Type B pancreatic cell (in vitro differentiated cells): ENCODE measurements at regions not wholly inside any gene's neighbourhood (a gene's known extent, or its start where the extent isn't known, plus 50 kb on each side); places are given as distances from the start of the nearest gene placed in this dataset.

Source experiments
- DNase-seq: peaks from one replicate; pipeline ENCODE4 v3.0.0; 2021; ENCODE audit warnings: mixed read lengths; ENCODE audit not compliant: unreplicated experiment; ENCODE audit errors: extremely low spot score
- H3K27ac Mint-ChIP-seq: 2 replicates; pipeline ENCODE4 v1.8.0; 2021; ENCODE audit warnings: mild to moderate bottlenecking, mixed read lengths
- H3K27me3 Mint-ChIP-seq: 2 replicates; pipeline ENCODE4 v1.8.0; 2021; ENCODE audit warnings: mixed read lengths
- H3K36me3 Mint-ChIP-seq: 2 replicates; pipeline ENCODE4 v1.8.0; 2021; ENCODE audit warnings: mixed read lengths
- H3K4me1 Mint-ChIP-seq: one replicate; pipeline ENCODE4 v1.8.0; 2021; ENCODE audit warnings: mixed read lengths; ENCODE audit not compliant: unreplicated experiment
- H3K4me3 Mint-ChIP-seq: 2 replicates; pipeline ENCODE4 v1.8.0; 2021; ENCODE audit warnings: mild to moderate bottlenecking, mixed read lengths
- H3K9me3 Mint-ChIP-seq: 2 replicates; pipeline ENCODE4 v1.8.0; 2021; ENCODE audit warnings: mixed read lengths
- CTCF ChIP-seq: fragments of 200-600 bp; sonication (generic); conservative IDR thresholded peaks from 2 replicates; pipeline ENCODE4 v1.5.0; 2021; ENCODE audit warnings: antibody characterized with exemption, mild to moderate bottlenecking

GRCh38 chr18:78128004-78128403 is 851.6 kb upstream of the SALL3 start:
- no peak for DNase-seq
- peaks cover 5% of the 10 kb centered on the region for H3K9me3 Mint-ChIP-seq
- peaks cover 17% of the 10 kb centered on the region for H3K27me3 Mint-ChIP-seq
- H3K27ac Mint-ChIP-seq, result no peak overlapping the region
- TF ChIP-seq CTCF, result no peak
- no peaks in the 10 kb centered on the region for H3K36me3 Mint-ChIP-seq
- H3K4me3 Mint-ChIP-seq, result no peak overlapping the region
- H3K4me1 Mint-ChIP-seq, result peaks cover 24% of the 10 kb centered on the region

- Mint-ChIP-seq H3K36me3 (no peaks in the 10 kb centered on the region), H3K4me1 (peaks cover 24% of the 10 kb centered on the region), H3K9me3 (peaks cover 5% of the 10 kb centered on the region), H3K4me3 (no peak overlapping the region), H3K27ac (no peak overlapping the region), H3K27me3 (peaks cover 17% of the 10 kb centered on the region)
- no peak for TF ChIP-seq CTCF
- DNase-seq, result no peak
These were observed 850.4 kb upstream of the SALL3 start for GRCh38 chr18:78129260-78129659.

GRCh38 chr18:78130232-78131195 is 849.1 kb upstream of the SALL3 start:
- no peak for DNase-seq
- H3K36me3 Mint-ChIP-seq, result no peaks in the 10 kb centered on the region
- no peak overlapping the region for H3K4me3 Mint-ChIP-seq
- no peak for TF ChIP-seq CTCF
- H3K27me3 Mint-ChIP-seq, result peaks cover 17% of the 10 kb centered on the region
- H3K9me3 Mint-ChIP-seq, result peaks cover 2% of the 10 kb centered on the region
- H3K4me1 Mint-ChIP-seq, result peaks cover 14% of the 10 kb centered on the region
- no peak overlapping the region for H3K27ac Mint-ChIP-seq

- no peak for DNase-seq
- Mint-ChIP-seq H3K9me3 (no peaks in the 10 kb centered on the region), H3K36me3 (no peaks in the 10 kb centered on the region), H3K4me1 (peaks cover 7% of the 10 kb centered on the region), H3K4me3 (no peak overlapping the region), H3K27me3 (peaks cover 30% of the 10 kb centered on the region), H3K27ac (no peak overlapping the region)
- TF ChIP-seq CTCF, result no peak
These were observed 845.9 kb upstream of the SALL3 start for GRCh38 chr18:78133729-78134128.

GRCh38 chr18:78136986-78137385 is 842.6 kb upstream of the SALL3 start:
- Mint-ChIP-seq H3K9me3 (no peaks in the 10 kb centered on the region), H3K4me3 (no peak overlapping the region), H3K27me3 (peaks cover 46% of the 10 kb centered on the region), H3K4me1 (no peaks in the 10 kb centered on the region), H3K27ac (no peak overlapping the region), H3K36me3 (no peaks in the 10 kb centered on the region)
- no peak for DNase-seq
- TF ChIP-seq CTCF, result no peak
